ENCODE measurements at regions not wholly inside any gene's neighbourhood (a gene's known extent, or its start where the extent isn't known, plus 50 kb on each side); places are given as distances from the start of the nearest gene placed in this dataset.

- no peaks in the 10 kb centered on the region for H4K20me1 ChIP-seq (ENCODE audit: control insufficient read depth, extremely low read depth, insufficient read depth, low read length)
- FAIRE-seq (no peak), DNase-seq (ENCODE audit: low read depth, low spot score) (no peak)
- no peak overlapping the region for H2AFZ ChIP-seq (ENCODE audit: control insufficient read depth, low read length)
- H3K27me3 ChIP-seq (ENCODE audit: control insufficient read depth, extremely low read depth, insufficient read depth, low read length), result no peaks in the 10 kb centered on the region
- H3K9me3 ChIP-seq (ENCODE audit: control insufficient read depth, low read depth, low read length), result no peaks in the 10 kb centered on the region
- no peak overlapping the region for H3K4me2 ChIP-seq (ENCODE audit: control insufficient read depth, extremely low read depth, insufficient read depth, low read depth, low read length)
- no peaks in the 10 kb centered on the region for H3K4me1 ChIP-seq (ENCODE audit: control insufficient read depth, extremely low read depth, insufficient read depth, low read length)
- no peak overlapping the region for H3K27ac ChIP-seq (ENCODE audit: control insufficient read depth, insufficient read depth, low read length)
- TF ChIP-seq CTCF (optimal IDR thresholded peaks at IDR 0.05 in 1 of 3, IDR thresholded peaks at IDR 0.05 in 1 of 3, conservative IDR thresholded peaks at IDR 0.05 in 1 of 3; ENCODE audit: extremely low read depth in 1 of 3, insufficient read depth in 2 of 3, low read length in 3 of 3) (no peak), EZH2 (IDR thresholded peaks at IDR 0.05; ENCODE audit: low read length) (no peak)
- no peak overlapping the region for H3K9ac ChIP-seq (ENCODE audit: control insufficient read depth, extremely low read depth, insufficient read depth, low read length)
- H3K4me3 ChIP-seq (ENCODE audit: control insufficient read depth in 2 of 3, extremely low read depth in 1 of 3, insufficient read depth in 2 of 3, low read depth in 1 of 3, low read length in 3 of 3), result no peak overlapping the region
- H3K9me1 ChIP-seq (ENCODE audit: control insufficient read depth, extremely low read depth, insufficient read depth, low read length), result no peaks in the 10 kb centered on the region
- H3K79me2 ChIP-seq (ENCODE audit: control insufficient read depth, insufficient read depth, low read length), result no peaks in the 10 kb centered on the region
- H3K36me3 ChIP-seq (ENCODE audit: control insufficient read depth in 2 of 2, extremely low read depth in 1 of 2, insufficient read depth in 2 of 2, low read length in 2 of 2), result no peaks in the 10 kb centered on the region
- dilution Hi-C loops (cut with MboI; ENCODE audit: extremely low pct_ligation_motif_present, low sequenced_read_pairs), result no loop called here
These were observed 138.9 kb downstream of the TMEM26 start for GRCh38 chr10:61314273-61314672.

- Histone ChIP-seq H3K4me1 (ENCODE audit: control insufficient read depth, extremely low read depth, insufficient read depth, low read length) (no peaks in the 10 kb centered on the region), H3K4me2 (ENCODE audit: control insufficient read depth, extremely low read depth, insufficient read depth, low read depth, low read length) (no peak overlapping the region)
- FAIRE-seq, result no peak
These were observed 139.7 kb downstream of the TMEM26 start for GRCh38 chr10:61313460-61313859.

More at GRCh38 chr10:61313460-61313859, 139.7 kb downstream of the TMEM26 start:
- no peak overlapping the region for H2AFZ ChIP-seq (ENCODE audit: control insufficient read depth, low read length)
- H3K27me3 ChIP-seq (ENCODE audit: control insufficient read depth, extremely low read depth, insufficient read depth, low read length), result no peaks in the 10 kb centered on the region
- H3K9me3 ChIP-seq (ENCODE audit: control insufficient read depth, low read depth, low read length), result no peaks in the 10 kb centered on the region
- DNase-seq (ENCODE audit: low read depth, low spot score), result no peak
- H3K4me3 ChIP-seq (ENCODE audit: control insufficient read depth in 2 of 3, extremely low read depth in 1 of 3, insufficient read depth in 2 of 3, low read depth in 1 of 3, low read length in 3 of 3), result no peak overlapping the region
- no peak overlapping the region for H3K9ac ChIP-seq (ENCODE audit: control insufficient read depth, extremely low read depth, insufficient read depth, low read length)
- H4K20me1 ChIP-seq (ENCODE audit: control insufficient read depth, extremely low read depth, insufficient read depth, low read length), result no peaks in the 10 kb centered on the region
- H3K79me2 ChIP-seq (ENCODE audit: control insufficient read depth, insufficient read depth, low read length), result no peaks in the 10 kb centered on the region
- no peak overlapping the region for H3K27ac ChIP-seq (ENCODE audit: control insufficient read depth, insufficient read depth, low read length)
- dilution Hi-C loops (cut with MboI; ENCODE audit: extremely low pct_ligation_motif_present, low sequenced_read_pairs), result no loop called here
- H3K9me1 ChIP-seq (ENCODE audit: control insufficient read depth, extremely low read depth, insufficient read depth, low read length), result no peaks in the 10 kb centered on the region
- no peaks in the 10 kb centered on the region for H3K36me3 ChIP-seq (ENCODE audit: control insufficient read depth in 2 of 2, extremely low read depth in 1 of 2, insufficient read depth in 2 of 2, low read length in 2 of 2)
- TF ChIP-seq EZH2 (IDR thresholded peaks at IDR 0.05; ENCODE audit: low read length) (no peak), CTCF (optimal IDR thresholded peaks at IDR 0.05 in 1 of 3, IDR thresholded peaks at IDR 0.05 in 1 of 3, conservative IDR thresholded peaks at IDR 0.05 in 1 of 3; ENCODE audit: extremely low read depth in 1 of 3, insufficient read depth in 2 of 3, low read length in 3 of 3) (no peak)

All from keratinocyte (primary cell).